Activated CD8-positive, alpha-beta memory T cell treated with anti-CD3 and anti-CD28 coated beads, Interleukin-2, amount 50 U/mL, for 4 hours (primary cell): ENCODE measurements at regions not wholly inside any gene's neighbourhood (a gene's known extent, or its start where the extent isn't known, plus 50 kb on each side); places are given as distances from the start of the nearest gene placed in this dataset.
"Not testable (repeated sequence)": the region's sequence is repeated elsewhere in the genome, so short reads cannot be mapped to it uniquely, and the experiment has no call there.

Source experiments
- DNase-seq: peaks from one replicate; pipeline ENCODE4 v3.0.0-alpha.2; 2020

DNA sequence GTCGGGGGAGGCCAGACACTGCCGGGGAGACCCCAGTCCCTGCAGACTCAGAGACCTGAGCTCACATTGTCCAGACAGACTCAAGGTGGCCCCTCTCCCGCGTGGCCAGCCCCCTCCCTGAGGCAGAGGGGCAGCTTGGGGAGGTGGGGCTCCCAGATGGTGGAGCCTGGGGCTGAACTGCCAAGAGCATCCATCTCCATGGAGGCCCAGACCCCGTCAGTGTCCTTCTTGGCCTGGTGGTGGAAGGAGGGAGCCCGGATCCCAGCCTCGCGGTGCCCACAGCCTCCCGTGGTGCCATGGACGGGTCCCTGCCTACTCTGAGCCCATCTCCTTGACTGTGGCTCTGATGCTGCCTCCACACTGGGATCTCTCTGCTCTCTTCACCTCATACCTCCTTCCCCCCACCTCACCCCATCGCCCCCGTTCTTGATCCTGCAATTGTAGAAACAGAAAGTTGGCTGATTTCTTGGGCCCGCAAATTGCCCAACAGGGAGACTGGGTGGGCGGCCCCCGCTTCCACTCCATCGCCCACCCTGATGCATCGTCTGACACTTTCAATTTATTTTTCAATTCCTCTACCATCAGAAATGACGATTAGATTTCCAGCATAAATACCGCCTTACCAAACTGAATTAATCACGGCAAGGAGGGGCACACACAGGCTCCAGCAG, 348.9 kb downstream of the MATN1 start:
- DNase-seq: no peak

DNA sequence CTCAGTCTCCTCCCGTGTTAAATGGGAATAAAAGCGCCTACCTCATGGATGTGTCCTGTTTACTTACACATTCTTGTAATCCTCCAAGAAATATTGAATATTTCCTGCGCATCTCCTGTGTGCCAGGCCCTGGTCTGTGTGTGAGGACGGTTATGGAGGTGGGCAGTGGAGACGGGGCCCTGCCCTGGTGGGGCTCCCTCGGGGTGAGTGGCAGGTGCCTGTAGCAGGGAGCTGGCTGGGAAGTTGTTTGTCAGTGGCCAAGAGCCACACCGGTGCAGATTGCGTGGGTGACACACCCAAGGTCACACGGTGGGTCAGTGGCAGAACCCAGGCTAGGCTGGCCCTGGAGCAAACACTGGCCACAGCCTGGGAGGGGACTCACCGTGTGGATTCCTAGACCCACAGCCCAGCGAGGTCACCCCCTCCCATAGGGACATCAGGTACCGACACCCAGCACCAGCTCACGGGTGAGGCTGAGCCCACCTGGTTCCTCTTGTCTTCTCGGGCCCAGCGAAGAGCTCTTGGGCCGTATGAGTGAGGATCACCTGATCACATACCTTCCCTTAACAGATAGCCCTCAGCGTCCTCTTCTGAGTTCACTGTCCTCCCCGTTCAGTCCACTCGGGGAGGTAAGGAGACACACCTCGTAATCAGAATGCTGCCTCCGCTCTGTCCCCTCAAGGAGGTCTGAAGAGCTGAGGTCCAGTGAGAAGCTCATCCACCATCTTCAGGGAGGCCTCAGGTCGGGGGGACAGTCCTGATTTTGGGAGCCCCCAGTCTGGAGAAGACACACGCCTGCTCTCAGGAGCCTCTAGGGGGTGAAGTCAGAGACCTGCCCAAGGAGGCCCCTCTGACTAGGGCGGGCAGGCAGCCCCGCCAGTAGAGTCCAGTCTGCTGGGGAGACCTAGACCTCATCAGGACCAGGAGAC, 349.6 kb downstream of the MATN1 start:
- DNase-seq: no peak

DNA sequence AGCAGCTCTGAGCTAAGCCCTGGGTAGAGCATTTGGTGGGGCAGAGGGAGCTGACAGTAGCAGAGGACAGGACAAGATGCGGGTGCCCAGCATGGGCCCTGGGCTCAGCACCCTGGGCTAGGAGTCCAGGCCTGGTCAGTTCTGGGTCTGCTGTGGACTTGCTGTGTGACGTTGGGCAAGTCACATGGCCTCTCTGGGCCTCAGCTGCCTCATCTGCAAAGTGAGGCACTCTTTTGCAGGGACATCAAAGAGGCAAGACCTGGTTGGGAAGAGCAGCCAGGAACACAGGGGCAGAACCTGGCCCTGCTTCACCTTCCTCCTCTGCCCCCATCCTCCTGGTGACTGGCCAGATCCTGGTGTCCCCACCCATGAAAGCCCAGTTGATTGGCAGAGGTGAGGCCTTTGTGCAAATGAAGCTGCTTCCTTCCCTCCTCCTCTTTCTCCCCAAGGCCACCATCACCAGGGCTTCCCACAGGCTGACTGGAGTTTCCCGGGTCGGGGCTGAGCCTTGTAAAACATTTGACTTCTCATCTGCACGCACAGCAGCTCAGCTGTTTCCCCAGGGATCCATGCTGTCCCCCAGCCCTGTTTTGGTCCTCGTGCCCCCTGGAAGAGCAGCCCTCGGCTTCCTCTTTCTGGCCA, 350.5 kb downstream of the MATN1 start:
- no peak for DNase-seq

DNA sequence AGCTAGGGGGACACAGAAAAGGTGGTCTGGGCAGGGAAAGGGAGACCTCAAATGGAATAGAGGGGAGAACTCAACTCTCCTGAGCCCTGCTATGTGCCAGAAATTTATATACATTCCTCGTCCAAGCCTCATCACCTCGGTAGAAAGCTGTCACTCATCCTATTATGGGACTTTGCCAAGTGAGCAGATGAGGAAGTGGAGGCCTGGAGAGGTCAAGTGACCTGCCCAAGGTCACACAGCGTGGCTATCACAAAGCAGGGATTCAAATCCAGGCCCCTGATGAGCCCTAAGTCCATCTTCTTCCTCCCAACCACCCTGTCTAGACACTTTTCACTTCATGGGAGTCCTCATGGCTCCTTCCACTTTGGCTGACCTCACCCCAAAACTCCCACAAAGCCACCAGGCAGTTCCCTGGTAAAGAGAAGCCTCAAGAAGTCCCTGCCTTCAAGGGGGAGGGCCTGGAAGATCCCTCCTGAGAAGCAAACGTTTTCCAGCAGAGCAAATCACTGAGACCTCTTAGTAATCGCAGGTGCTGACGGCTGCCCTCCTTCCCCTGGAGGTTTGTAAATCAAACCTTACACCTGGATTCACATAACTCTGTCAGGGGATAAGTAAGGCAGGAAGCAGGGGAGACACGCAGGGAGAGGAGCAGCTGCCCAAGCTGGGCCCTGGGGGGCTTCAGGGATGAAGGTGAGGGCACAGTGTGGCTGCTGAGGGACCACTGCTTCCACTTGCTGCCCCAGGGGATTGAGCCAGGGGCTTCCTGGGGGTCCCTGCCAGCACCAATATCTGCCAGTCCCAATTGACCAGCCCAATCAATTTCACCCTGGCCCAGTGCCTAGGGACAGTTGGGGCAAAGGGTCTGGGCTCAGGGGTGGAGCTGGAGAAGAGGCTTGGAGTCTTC, 351.2 kb downstream of the MATN1 start:
- no peak for DNase-seq

DNA sequence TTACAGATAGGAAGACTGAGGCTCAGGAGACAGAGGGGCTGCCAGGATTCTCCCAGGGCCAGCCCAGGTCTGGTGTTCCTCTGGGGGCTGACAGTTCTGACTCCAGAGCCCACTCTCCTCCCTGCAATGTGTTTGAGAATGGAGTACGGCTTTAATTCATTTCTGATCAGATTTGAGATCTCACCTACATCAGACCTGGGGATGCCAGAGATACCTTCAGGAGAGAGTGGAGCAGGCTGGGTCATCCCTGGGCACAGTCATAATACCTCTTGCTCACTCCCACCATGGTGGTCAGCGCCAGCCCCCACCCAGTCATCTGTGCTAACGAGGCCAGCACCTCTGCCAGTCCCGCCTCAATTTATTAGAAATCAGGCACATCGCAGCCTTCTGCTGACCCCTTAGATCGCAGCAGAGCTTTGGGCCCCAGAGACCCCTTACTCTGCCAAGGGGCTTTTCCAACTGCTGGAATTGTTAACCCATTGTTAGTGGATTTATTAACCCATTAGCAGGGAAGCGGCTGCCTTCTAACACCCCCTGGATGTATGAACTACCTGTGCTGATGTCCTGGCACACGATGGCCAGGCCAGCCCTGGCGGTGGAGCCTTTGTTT, 352.1 kb downstream of the MATN1 start:
- DNase-seq: no peak

DNA sequence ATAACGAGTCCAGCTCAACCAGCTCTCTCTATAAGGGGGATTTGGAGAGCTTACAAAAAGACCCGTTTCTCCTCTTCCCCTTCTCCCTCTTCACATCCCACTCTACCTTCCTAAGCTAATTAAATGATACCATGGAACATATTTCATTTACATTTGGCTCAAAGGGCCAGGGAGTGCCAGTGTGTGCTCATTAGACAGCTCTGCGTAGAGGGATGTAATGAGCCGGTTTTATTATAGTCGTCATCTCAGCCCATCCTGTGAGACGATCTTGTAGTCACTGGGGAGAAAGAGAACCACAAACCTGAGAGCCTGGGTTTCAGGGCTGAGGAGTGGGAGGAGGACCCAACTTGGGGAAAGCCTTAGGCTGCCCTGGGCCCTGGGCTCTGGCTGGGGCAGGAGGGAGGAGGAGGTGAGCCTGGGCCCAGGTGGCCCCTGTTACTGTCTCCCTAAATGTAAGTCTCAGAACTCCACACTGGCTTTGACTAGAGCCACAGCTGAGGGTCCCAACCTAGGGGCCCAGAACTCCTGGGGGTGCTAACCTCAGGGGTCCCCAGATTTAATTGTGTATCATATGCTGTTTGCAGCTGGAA, 354.6 kb downstream of the MATN1 start:
- no peak for DNase-seq

DNA sequence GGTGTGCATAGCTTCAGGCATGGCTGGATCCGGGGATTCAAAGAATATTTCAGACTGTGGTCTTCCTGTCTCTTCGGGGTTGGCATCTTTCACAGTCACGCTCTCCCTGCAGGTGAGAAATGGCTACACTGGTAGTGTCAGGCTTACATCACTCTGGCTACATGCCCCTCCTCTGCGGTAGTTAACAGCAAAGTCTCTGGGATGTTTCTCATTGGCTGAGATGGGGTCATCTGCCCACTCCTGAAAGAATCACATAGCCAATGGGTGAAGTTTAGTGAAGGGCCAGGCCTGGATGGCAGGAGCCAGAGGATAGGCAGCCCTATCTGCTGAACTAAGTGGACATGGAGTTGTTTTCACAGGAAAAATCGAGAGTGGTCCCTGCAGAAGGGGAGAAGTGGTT, 356.5 kb downstream of the MATN1 start:
- no peak for DNase-seq

DNA sequence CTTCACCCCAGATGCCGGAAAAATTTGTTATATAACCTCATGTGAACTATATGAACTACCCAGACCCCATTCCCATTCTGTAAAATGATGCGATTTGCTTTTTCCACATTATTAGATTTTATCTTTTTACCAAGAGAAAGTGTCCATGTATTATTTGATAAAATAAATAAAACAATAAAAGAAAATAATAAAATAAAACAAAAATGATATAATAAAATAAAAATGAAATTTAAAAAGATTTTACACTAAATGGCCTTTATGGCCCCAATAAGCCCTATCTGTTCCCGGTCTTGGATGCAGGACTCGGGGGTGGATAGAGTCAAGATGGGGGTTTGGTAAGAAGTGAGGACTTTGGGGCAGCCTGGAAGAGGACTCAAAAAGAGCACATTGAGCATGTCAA, 357.2 kb downstream of the MATN1 start:
- no peak for DNase-seq

DNA sequence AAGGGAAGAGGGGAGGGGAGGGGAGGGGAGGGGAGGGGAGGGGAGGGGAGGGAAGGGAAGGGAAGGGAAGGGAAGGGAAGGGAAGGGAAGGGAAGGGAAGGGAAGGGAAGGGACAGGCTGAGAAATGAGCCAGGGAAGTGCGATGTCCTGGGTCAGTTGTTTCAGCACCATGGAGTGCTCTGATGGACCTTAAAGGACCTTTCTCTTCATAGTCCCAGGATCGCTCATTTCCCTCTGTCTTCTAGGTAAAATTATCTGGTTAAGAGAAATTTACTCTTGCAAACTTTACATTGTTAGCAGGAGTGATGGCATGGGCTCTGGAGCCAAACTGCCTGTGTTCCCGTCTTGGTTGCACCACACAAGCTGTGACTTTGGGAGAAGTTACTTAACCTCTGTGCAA, 357.8 kb downstream of the MATN1 start:
- no peak for DNase-seq

DNA sequence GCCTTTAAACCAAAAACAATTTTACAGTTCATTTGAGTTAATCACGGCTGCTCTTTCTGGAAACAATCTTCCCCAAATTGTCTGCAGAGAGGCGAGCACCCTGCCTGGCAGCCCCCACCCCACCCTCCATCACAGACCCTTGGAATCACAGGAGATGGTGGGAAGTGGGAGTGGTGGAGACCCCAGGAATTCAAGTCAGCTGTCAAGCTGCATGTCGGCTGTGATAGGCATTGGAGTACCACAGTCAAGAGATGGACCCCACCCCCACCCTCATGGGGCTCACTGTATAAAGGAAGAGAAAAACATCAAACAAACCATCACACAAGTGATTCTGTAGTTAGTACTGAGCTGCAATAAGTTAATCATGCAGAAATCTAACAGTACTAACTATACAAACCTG, 360.4 kb downstream of the MATN1 start:
- no peak for DNase-seq

DNA sequence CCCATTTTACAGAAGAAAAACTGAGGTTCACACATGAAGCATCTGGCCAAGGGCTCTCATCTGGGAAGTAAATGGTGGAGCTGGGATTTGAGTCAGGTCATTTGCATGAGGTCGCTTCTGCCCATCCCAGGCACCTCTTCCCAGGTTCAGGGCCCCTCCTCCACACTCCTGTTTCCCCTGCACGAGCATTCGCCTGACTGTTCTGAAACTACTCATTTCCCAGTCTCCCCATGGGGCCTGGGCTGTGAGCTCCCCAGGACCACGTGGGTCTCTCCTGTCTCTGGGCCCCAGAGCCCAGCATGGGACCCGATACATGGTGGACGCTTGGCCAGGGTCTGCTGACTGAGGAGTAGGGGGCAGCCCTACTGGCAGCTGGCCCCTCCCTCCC, 360.8 kb downstream of the MATN1 start:
- DNase-seq: no peak

DNA sequence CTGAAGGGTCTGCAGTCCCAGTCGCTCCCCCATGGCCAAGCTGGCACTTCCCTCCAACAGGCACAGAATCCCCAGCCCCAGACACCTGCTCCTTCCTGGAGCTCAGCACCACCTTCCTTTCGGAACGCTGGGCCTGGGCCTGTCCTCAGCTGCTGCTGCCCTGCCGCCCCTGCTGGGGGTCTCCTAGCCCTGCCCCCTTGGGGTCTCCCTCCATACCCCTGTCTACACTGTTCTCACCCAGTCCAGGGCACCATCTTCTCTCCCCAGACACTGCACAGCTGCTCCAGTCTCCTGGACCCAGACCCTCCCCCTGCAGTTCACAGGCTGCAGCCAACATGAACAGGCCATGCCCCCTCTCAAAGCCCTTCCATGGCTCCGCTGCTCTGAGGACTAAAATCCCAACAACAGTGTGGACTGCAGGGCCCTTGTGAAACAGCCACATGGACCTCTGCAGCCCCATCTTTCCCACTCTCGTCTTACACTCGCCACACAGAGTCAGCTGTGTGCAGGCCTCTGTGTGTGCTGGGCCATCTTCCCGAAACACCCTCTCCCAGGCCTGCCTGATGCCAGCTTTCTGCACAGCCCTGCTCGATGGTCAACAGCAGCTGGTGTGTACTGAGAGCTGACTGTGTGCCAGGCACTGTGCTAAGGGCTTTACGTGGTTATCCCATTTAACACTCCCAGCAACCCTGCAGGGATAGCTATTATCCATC, 361.3 kb downstream of the MATN1 start:
- DNase-seq: not testable (repeated sequence)

DNA sequence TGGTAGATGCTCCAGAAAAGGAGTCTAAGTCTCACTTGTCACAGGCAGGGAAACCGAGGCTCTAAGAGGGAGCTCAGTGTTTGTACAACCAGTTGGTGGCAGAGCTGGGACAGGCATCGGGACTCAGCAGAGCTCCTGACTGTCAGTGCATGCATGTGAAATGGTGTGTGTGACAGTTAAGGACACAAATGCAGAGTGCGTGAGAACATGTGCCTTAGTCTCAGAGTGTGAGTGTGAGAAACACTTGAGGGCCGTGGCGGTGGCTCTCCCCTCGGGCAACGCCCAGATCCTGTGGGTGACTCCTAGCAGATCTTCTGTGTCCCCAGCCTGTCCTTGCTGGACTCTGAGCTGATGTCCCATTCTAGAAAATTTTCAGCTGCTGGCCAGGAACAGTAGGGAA, 362.6 kb downstream of the MATN1 start:
- DNase-seq: no peak

DNA sequence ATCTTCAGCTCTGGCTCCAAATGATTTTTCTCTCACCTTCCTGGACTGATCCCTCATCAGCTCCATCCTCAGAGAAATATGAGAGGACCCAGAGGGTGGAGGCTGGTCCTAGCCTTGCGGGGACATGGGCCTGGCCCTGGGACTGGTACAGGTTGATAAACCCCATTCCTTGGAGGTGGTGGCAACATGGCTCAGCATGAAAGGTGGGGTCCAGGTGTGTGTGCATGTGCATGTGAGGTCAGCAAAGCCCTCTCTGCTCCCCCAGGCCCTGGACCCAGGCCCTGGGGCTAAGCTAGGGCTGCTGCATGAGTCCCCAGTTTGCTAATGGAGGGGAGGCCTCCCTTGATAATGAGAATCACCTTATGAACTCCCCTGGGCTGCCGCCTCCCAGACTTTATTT, 363.1 kb downstream of the MATN1 start:
- no peak for DNase-seq

DNA sequence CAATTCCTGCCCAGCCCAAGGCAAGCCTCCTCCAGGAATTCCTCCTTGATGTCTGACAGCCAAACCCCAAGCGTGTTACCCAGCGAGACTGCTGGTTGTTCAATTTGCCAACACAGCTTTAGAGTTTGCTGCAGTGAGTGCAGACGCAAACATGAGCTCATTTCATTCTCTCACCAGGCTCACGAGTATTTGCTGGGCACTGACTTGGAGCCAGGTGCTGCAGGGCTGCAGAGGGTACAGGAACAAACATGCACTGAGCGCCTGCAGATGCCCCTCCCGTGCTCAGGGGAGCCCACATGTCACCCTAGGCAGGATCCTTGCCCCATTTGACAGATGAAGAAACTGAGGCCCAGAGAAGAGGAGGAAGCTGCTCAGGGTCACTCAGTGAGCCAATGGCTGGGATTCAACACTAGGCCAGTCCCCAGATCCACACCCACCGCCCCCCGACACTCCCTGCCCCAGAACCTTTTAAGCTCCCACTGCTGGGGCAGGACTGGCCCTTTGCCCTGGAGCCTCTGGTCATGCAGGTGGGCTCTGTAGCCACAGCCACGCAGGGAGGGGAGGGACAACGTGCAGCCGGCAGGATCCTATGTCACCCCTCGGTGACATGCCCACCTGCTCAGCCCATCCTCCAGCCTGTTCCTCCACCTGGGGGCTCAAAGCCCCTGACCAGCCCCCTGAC, 363.7 kb downstream of the MATN1 start:
- DNase-seq: no peak

DNA sequence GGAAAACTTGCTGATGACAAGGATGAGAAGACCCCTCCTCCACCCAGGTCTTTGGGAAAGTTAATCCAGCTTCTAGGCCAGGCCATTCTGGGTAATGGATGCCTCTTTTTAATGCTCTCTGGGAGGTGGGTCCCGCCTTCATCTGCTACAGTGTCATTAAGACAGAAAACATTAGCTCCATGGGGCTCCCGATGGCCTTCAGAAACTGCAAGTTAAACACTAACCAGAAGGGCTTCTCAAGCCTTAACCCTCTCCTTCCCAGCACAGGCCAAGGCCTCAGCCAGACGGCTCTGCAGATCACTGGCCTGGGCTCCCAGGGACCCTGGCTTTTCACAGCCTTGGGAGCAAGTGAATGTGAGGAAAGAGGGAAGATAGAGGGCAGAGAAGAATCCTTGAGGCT, 364.9 kb downstream of the MATN1 start:
- no peak for DNase-seq

DNA sequence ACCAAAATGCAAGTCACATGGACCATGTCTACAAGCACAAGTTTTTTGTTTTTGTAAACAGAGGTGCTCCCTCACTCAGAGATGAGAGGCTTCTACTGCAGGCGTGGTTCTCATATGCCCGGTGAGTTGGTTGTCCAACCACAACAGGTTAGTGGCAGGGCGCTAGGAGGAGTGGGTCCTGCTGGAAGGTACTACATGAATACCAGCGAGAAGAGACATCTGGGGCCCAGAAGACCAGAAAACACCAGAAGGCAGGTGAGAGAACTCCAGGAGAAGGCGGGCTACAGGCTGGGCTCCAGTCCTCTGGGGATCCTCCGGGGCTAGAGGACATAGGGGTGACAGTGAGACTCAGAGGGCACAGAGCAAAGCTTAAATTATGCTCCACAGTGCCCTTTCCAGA, 366.5 kb downstream of the MATN1 start:
- no peak for DNase-seq

DNA sequence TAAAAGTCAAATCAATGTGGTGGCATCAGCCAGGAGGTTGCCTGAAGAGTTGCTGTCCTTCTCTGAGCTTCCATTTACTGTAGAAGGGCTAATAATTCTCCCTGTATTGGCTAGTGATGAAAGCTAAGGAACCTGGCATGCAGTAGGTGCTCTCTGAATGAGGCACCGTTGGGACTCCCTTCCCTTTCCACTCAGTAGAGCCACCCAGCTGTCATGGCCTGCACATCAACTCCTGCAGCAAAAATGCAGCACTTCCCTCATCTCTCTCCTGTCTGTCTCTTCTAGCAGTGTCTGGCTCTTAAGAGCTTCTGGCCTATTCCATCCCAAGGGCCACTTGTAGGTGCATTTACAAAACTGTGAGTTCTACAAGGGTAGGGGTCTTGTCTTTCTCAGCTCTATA, 369.0 kb downstream of the MATN1 start:
- DNase-seq: no peak

DNA sequence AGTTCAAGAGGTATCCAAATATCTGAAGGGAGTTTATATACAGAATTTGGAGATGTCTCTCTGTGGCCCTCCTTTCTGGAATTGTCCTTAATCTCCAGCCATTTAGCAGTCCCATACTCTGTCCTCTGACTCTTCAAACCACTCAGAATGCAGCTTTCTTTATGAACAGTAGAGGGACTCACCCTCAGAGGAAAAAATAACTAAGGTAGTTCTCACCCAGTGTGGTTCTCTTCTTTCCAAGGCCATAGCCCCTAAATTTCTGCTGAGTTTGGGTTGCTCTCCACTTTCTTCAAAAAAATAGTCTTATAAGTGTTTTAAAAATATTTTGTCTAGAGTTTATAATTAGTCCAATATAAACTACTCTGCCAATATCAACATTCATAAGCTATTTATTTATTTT, 369.7 kb downstream of the MATN1 start:
- DNase-seq: no peak

DNA sequence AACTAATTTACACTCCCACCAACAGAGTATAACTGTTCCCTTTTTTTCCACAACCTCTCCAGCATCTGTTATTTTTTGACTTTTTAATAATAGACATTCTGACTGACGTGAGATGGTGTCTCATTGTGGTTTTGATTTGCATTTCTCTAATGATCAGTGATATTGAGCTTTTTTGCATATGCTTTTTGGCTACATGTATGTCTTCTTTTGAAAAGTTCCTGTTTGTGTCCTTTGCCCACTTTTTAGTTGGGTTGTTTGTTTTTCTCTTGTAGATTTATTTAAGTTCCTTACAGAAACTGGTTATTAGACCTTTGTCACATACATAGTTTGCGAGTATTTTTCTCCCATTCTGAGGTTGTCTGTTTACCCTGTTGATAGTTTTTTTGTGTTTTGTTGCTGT, 375.2 kb downstream of the MATN1 start:
- no peak for DNase-seq
